ENCODE measurements at regions not wholly inside any gene's neighbourhood (a gene's known extent, or its start where the extent isn't known, plus 50 kb on each side); places are given as distances from the start of the nearest gene placed in this dataset.

- no peak overlapping the region for H3K4me2 ChIP-seq (ENCODE audit: low read length)
- no peaks in the 10 kb centered on the region for H3K36me3 ChIP-seq (ENCODE audit: insufficient read depth, low read length)
- DNase-seq (ENCODE audit: low spot score) = no peak
- H3K27ac ChIP-seq (ENCODE audit: low read depth, low read length, poor library complexity, severe bottlenecking) = no peak overlapping the region
- no TSS peak for BruUV-seq (replicated peaks)
- TF ChIP-seq, protein P1, sequence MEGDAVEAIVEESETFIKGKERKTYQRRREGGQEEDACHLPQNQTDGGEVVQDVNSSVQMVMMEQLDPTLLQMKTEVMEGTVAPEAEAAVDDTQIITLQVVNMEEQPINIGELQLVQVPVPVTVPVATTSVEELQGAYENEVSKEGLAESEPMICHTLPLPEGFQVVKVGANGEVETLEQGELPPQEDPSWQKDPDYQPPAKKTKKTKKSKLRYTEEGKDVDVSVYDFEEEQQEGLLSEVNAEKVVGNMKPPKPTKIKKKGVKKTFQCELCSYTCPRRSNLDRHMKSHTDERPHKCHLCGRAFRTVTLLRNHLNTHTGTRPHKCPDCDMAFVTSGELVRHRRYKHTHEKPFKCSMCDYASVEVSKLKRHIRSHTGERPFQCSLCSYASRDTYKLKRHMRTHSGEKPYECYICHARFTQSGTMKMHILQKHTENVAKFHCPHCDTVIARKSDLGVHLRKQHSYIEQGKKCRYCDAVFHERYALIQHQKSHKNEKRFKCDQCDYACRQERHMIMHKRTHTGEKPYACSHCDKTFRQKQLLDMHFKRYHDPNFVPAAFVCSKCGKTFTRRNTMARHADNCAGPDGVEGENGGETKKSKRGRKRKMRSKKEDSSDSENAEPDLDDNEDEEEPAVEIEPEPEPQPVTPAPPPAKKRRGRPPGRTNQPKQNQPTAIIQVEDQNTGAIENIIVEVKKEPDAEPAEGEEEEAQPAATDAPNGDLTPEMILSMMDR (conservative IDR thresholded peaks at IDR 0.05; ENCODE audit: low read length) = no peak
- TF ChIP-seq EZH2phosphoT487 (IDR thresholded peaks at IDR 0.05; ENCODE audit: borderline replicate concordance, low read depth, low read length) = no peak
- H3K9me2 ChIP-seq (ENCODE audit: insufficient read depth, low read length) = no peaks in the 10 kb centered on the region
- no peaks in the 10 kb centered on the region for H3K9me3 ChIP-seq (ENCODE audit: low read length)
- intact Hi-C loops (cut with micrococcal nuclease; ENCODE audit: unreplicated experiment) = no loop called here
- CTCF ChIA-PET (ENCODE audit: unreplicated experiment) = no interaction called here
- H3K79me2 ChIP-seq (ENCODE audit: insufficient read depth, low read depth, low read length) = no peaks in the 10 kb centered on the region
- H2AFZ ChIP-seq (ENCODE audit: low read length) = no peak overlapping the region
- POLR2A ChIA-PET = interaction anchor here (0.5 kb wide), 1 partner anchor 264 kb away, joined by 4 read pairs; no protein-coding TSS in a partner anchor
- no peaks in the 10 kb centered on the region for H3K4me1 ChIP-seq (ENCODE audit: insufficient read depth, low read length, poor library complexity, severe bottlenecking)
- no peak overlapping the region for H3K4me3 ChIP-seq (ENCODE audit: low read depth, low read length, poor library complexity, severe bottlenecking)
- H4K20me1 ChIP-seq (ENCODE audit: insufficient read depth, low read length) = no peaks in the 10 kb centered on the region
These were observed 325.8 kb upstream of the CTNNB1 start for GRCh38 chr3:40873476-40873875.

- no peak overlapping the region for H3K27ac ChIP-seq (ENCODE audit: low read depth, low read length, poor library complexity, severe bottlenecking)
- no peaks in the 10 kb centered on the region for H3K36me3 ChIP-seq (ENCODE audit: insufficient read depth, low read length)
- H3K79me2 ChIP-seq (ENCODE audit: insufficient read depth, low read depth, low read length) = no peaks in the 10 kb centered on the region
- intact Hi-C loops (cut with micrococcal nuclease; ENCODE audit: unreplicated experiment) = no loop called here
- H3K9me3 ChIP-seq (ENCODE audit: low read length) = no peaks in the 10 kb centered on the region
- H4K20me1 ChIP-seq (ENCODE audit: insufficient read depth, low read length) = no peaks in the 10 kb centered on the region
- H3K9me2 ChIP-seq (ENCODE audit: insufficient read depth, low read length) = no peaks in the 10 kb centered on the region
- H3K4me2 ChIP-seq (ENCODE audit: low read length) = no peak overlapping the region
- TF ChIP-seq, protein P1 (conservative IDR thresholded peaks at IDR 0.05; ENCODE audit: low read length) = no peak
- no peak for TF ChIP-seq EZH2phosphoT487 (IDR thresholded peaks at IDR 0.05; ENCODE audit: borderline replicate concordance, low read depth, low read length)
- BruUV-seq (replicated peaks) = no TSS peak
- H2AFZ ChIP-seq (ENCODE audit: low read length) = no peak overlapping the region
- ChIA-PET CTCF (ENCODE audit: unreplicated experiment) (no interaction called here), POLR2A (no interaction called here)
- H3K4me1 ChIP-seq (ENCODE audit: insufficient read depth, low read length, poor library complexity, severe bottlenecking) = no peaks in the 10 kb centered on the region
- no peak for DNase-seq (ENCODE audit: low spot score)
- no peak overlapping the region for H3K4me3 ChIP-seq (ENCODE audit: low read depth, low read length, poor library complexity, severe bottlenecking)
These were observed 325.2 kb upstream of the CTNNB1 start for GRCh38 chr3:40873934-40874699.

GRCh38 chr3:40875581-40875980 lies 323.7 kb upstream of the CTNNB1 start:
- no TSS peak for BruUV-seq (replicated peaks)
- TF ChIP-seq, protein P1 (conservative IDR thresholded peaks at IDR 0.05; ENCODE audit: low read length) = no peak
- TF ChIP-seq EZH2phosphoT487 (IDR thresholded peaks at IDR 0.05; ENCODE audit: borderline replicate concordance, low read depth, low read length) = no peak
- Histone ChIP-seq H3K9me3 (ENCODE audit: low read length) (no peaks in the 10 kb centered on the region), H3K27ac (ENCODE audit: low read depth, low read length, poor library complexity, severe bottlenecking) (no peak overlapping the region), H3K4me1 (ENCODE audit: insufficient read depth, low read length, poor library complexity, severe bottlenecking) (no peaks in the 10 kb centered on the region), H3K36me3 (ENCODE audit: insufficient read depth, low read length) (no peaks in the 10 kb centered on the region), H3K9me2 (ENCODE audit: insufficient read depth, low read length) (no peaks in the 10 kb centered on the region), H4K20me1 (ENCODE audit: insufficient read depth, low read length) (no peaks in the 10 kb centered on the region), H3K4me3 (ENCODE audit: low read depth, low read length, poor library complexity, severe bottlenecking) (no peak overlapping the region), H2AFZ (ENCODE audit: low read length) (no peak overlapping the region), H3K79me2 (ENCODE audit: insufficient read depth, low read depth, low read length) (no peaks in the 10 kb centered on the region), H3K4me2 (ENCODE audit: low read length) (no peak overlapping the region)
- ChIA-PET POLR2A (no interaction called here), CTCF (ENCODE audit: unreplicated experiment) (no interaction called here)
- DNase-seq (ENCODE audit: low spot score) = no peak
- intact Hi-C loops (cut with micrococcal nuclease; ENCODE audit: unreplicated experiment) = no loop called here

Measured in OCI-LY7 (cell line).